ENCODE measurements at regions not wholly inside any gene's neighbourhood (a gene's known extent, or its start where the extent isn't known, plus 50 kb on each side); places are given as distances from the start of the nearest gene placed in this dataset.

- TF ChIP-seq POLR2A (IDR thresholded peaks at IDR 0.05), result no peak
- TF ChIP-seq CTCF (IDR thresholded peaks at IDR 0.05), result no peak
- TF ChIP-seq POLR2AphosphoS5 (IDR thresholded peaks at IDR 0.05), result no peak
These were observed 675.0 kb upstream of the ANKRD30A start for GRCh38 chr10:36450380-36450779.
